ENCODE measurements at regions not wholly inside any gene's neighbourhood (a gene's known extent, or its start where the extent isn't known, plus 50 kb on each side); places are given as distances from the start of the nearest gene placed in this dataset.
A peak's percentile ranks its signal among the peaks of the same experiment; 100 is the strongest.

GRCh38 chr9:82127465-82127864 is 138.9 kb downstream of the SPATA31D1 start:
- H3K27ac Mint-ChIP-seq = peak overlapping the region; percentile 91
- peak overlapping the region in 1 of 5 experiments; percentile 51 for H3K4me3 ChIP-seq (ENCODE audit: control extremely low read depth in 1 of 5, extremely low read depth in 1 of 5, insufficient read depth in 1 of 5, low read depth in 2 of 5, low read length in 4 of 5)
- peak overlapping the region; percentile 45 for H3K9ac ChIP-seq (ENCODE audit: low read length)
- intact Hi-C loops (cut with micrococcal nuclease) = loop anchor here (5.0 kb wide), 1 partner anchor 440 kb away; the partner anchor contains the start of gene TLE1
- DNase-seq (peak; percentile 58), ATAC-seq (ENCODE audit: low read depth) (peak; percentile 3)
- ChIA-PET CTCF (interaction anchor here (0.7 kb wide), 1 partner anchor 402 kb away, joined by 3 read pairs; no protein-coding TSS in a partner anchor), POLR2A (no interaction called here)
- H3K36me3 ChIP-seq (replicated peaks in 1 of 2; ENCODE audit: control extremely low read depth in 1 of 2, control insufficient read depth in 1 of 2, extremely low read depth in 1 of 2, insufficient read depth in 2 of 2, low read length in 1 of 2) = no peaks in the 10 kb centered on the region
- peak overlapping the region; percentile 30 for H2AFZ ChIP-seq (ENCODE audit: insufficient read depth, low read depth, low read length, poor library complexity, severe bottlenecking)
- peak overlapping the region; percentile 84 to 92 for H3K27ac ChIP-seq (ENCODE audit: low read length in 2 of 2)
- H3K27me3 Mint-ChIP-seq = no peaks in the 10 kb centered on the region
- H4K20me1 ChIP-seq (ENCODE audit: control insufficient read depth, insufficient read depth, low read length, poor library complexity, severe bottlenecking) = no peaks in the 10 kb centered on the region
- peak overlapping the region; percentile 70 for H3K4me3 Mint-ChIP-seq
- no peak for TF ChIP-seq EZH2 (IDR thresholded peaks at IDR 0.05; ENCODE audit: borderline replicate concordance, insufficient read depth, low read depth, low read length, poor library complexity, severe bottlenecking)
- no peak for TF ChIP-seq CTCF (IDR thresholded peaks at IDR 0.05)
- H3K9me3 ChIP-seq (ENCODE audit: control extremely low read depth in 1 of 3, control insufficient read depth in 2 of 3, insufficient read depth in 1 of 3, low read length in 2 of 3) = peaks cover 0 to 10% (median 0%) of the 10 kb centered on the region in 3 donors
- peaks cover 61% of the 10 kb centered on the region in 2 donors for H3K4me1 ChIP-seq (ENCODE audit: control insufficient read depth in 2 of 2, insufficient read depth in 2 of 2, low read length in 2 of 2)
- H3K79me2 ChIP-seq (ENCODE audit: control insufficient read depth, insufficient read depth, low read length) = no peaks in the 10 kb centered on the region
- H3K4me2 ChIP-seq (replicated peaks; ENCODE audit: low read depth, low read length, poor library complexity, severe bottlenecking) = peak overlapping the region; percentile 70
- peaks cover 64% of the 10 kb centered on the region for H3K4me1 Mint-ChIP-seq
- no peaks in the 10 kb centered on the region for H3K9me3 Mint-ChIP-seq (ENCODE audit: insufficient read depth)
- WGBS (ENCODE audit: insufficient coverage) = 38% methylated on average over 1 of the region's 2 CpGs
- no peaks in the 10 kb centered on the region for H3K27me3 ChIP-seq (replicated peaks in 1 of 4; ENCODE audit: control extremely low read depth in 1 of 4, control insufficient read depth in 3 of 4, insufficient read depth in 4 of 4, low read length in 3 of 4)

- POLR2A ChIA-PET = no interaction called here
- no peaks in the 10 kb centered on the region for H3K27me3 Mint-ChIP-seq
- H3K27me3 ChIP-seq (replicated peaks in 1 of 4; ENCODE audit: control extremely low read depth in 1 of 4, control insufficient read depth in 3 of 4, insufficient read depth in 4 of 4, low read length in 3 of 4) = no peaks in the 10 kb centered on the region
- H3K4me1 Mint-ChIP-seq = peaks cover 66% of the 10 kb centered on the region
- H3K9ac ChIP-seq (ENCODE audit: low read length) = peak overlapping the region; percentile 45
- H3K36me3 ChIP-seq (replicated peaks in 1 of 2; ENCODE audit: control extremely low read depth in 1 of 2, control insufficient read depth in 1 of 2, extremely low read depth in 1 of 2, insufficient read depth in 2 of 2, low read length in 1 of 2) = no peaks in the 10 kb centered on the region
- H3K9me3 ChIP-seq (ENCODE audit: control extremely low read depth in 1 of 3, control insufficient read depth in 2 of 3, insufficient read depth in 1 of 3, low read length in 2 of 3) = peaks cover 0 to 10% (median 0%) of the 10 kb centered on the region in 3 donors
- no peaks in the 10 kb centered on the region for H3K9me3 Mint-ChIP-seq (ENCODE audit: insufficient read depth)
- H4K20me1 ChIP-seq (ENCODE audit: control insufficient read depth, insufficient read depth, low read length, poor library complexity, severe bottlenecking) = no peaks in the 10 kb centered on the region
- H3K27ac ChIP-seq (ENCODE audit: low read length in 2 of 2) = peak overlapping the region; percentile 84 to 92
- peak overlapping the region in 1 of 5 experiments; percentile 51 for H3K4me3 ChIP-seq (ENCODE audit: control extremely low read depth in 1 of 5, extremely low read depth in 1 of 5, insufficient read depth in 1 of 5, low read depth in 2 of 5, low read length in 4 of 5)
- WGBS (ENCODE audit: insufficient coverage) = no CpG with 5 or more reads among the region's 3 CpGs
- ATAC-seq (ENCODE audit: low read depth) (peak; percentile 85), DNase-seq (peak; percentile 81)
- H3K4me1 ChIP-seq (ENCODE audit: control insufficient read depth in 2 of 2, insufficient read depth in 2 of 2, low read length in 2 of 2) = peaks cover 61 to 63% of the 10 kb centered on the region in 2 donors
- CTCF ChIA-PET = interaction anchor here (0.9 kb wide), 1 partner anchor 11 kb away, joined by 3 read pairs; no protein-coding TSS in a partner anchor
- TF ChIP-seq EZH2 (IDR thresholded peaks at IDR 0.05; ENCODE audit: borderline replicate concordance, insufficient read depth, low read depth, low read length, poor library complexity, severe bottlenecking) (no peak), CTCF (IDR thresholded peaks at IDR 0.05) (no peak)
- intact Hi-C loops (cut with micrococcal nuclease) = loop anchor here (1.0 to 5.0 kb wide), 3 partner anchors 37 to 441 kb away; partner anchors contain the start of gene TLE1
- H3K4me3 Mint-ChIP-seq = peak overlapping the region; percentile 70
- H3K4me2 ChIP-seq (replicated peaks; ENCODE audit: low read depth, low read length, poor library complexity, severe bottlenecking) = peak overlapping the region; percentile 70
- H3K27ac Mint-ChIP-seq = peak overlapping the region; percentile 91
- H3K79me2 ChIP-seq (ENCODE audit: control insufficient read depth, insufficient read depth, low read length) = no peaks in the 10 kb centered on the region
- no peak overlapping the region for H2AFZ ChIP-seq (ENCODE audit: insufficient read depth, low read depth, low read length, poor library complexity, severe bottlenecking)
Measured at GRCh38 chr9:82128011-82128696, 139.6 kb downstream of the SPATA31D1 start.
